Peyer's patch (tissue), 4 donors: ENCODE measurements at regions not wholly inside any gene's neighbourhood (a gene's known extent, or its start where the extent isn't known, plus 50 kb on each side); places are given as distances from the start of the nearest gene placed in this dataset.

Experiments
- DNase-seq, 3 donors: peaks; one replicate each; pipeline ENCODE4 v3.0.0-alpha.2; 2017 to 2019
- H3K27ac ChIP-seq, 4 donors: fragments of 200-600 bp; sonication (generic); one replicate each; pipeline ENCODE4 v1.5.1; 2016 to 2019
- H3K27me3 ChIP-seq, 2 donors: fragments of 200-600 bp; sonication (generic); one replicate each; pipeline ENCODE4 v1.5.1; 2019
- H3K36me3 ChIP-seq, 3 donors: fragments of 200-600 bp; sonication (generic); one replicate each; pipeline ENCODE4 v1.5.1; 2016 to 2019
- H3K4me1 ChIP-seq, 4 donors: fragments of 200-600 bp; sonication (generic); one replicate each; pipeline ENCODE4 v1.5.1; 2016 to 2019
- H3K4me3 ChIP-seq, 4 donors: fragments of 200-600 bp; sonication (generic); 1 replicate in 3 of 4; 2 replicates in 1 of 4; pipeline ENCODE4 v1.5.1; 2016 to 2019; ENCODE audit warnings: mild to moderate bottlenecking in 1 of 4
- H3K9me3 ChIP-seq, 4 donors: fragments of 200-600 bp; sonication (generic); one replicate each; pipeline ENCODE4 v1.5.1; 2016 to 2019; ENCODE audit warnings: mild to moderate bottlenecking in 1 of 4
- CTCF ChIP-seq, 6 experiments: fragments of 450-650 bp in 4 of 6; fragments of 200-600 bp in 2 of 6; sonication (generic) in 1 of 6; IDR thresholded peaks; one replicate each; pipeline ENCODE4 v1.5.1; 2017 to 2019; ENCODE audit warnings: antibody characterized with exemption in 6 of 6, mild to moderate bottlenecking in 3 of 6, moderate library complexity in 1 of 6
- POLR2A ChIP-seq, 2 donors: fragments of 450-650 bp; IDR thresholded peaks; one replicate each; pipeline ENCODE4 v1.5.1; 2017; ENCODE audit warnings: antibody characterized with exemption in 2 of 2, mild to moderate bottlenecking in 2 of 2, moderate library complexity in 2 of 2

GRCh38 chr21:15441060-15441493 is 288.7 kb upstream of the USP25 start:
- no peak overlapping the region for H3K4me3 ChIP-seq
- no peaks in the 10 kb centered on the region for H3K27me3 ChIP-seq
- DNase-seq: no peak
- H3K9me3 ChIP-seq: no peaks in the 10 kb centered on the region
- TF ChIP-seq CTCF (IDR thresholded peaks at IDR 0.05) (no peak), POLR2A (IDR thresholded peaks at IDR 0.05) (no peak)
- no peaks in the 10 kb centered on the region for H3K36me3 ChIP-seq
- H3K27ac ChIP-seq: no peak overlapping the region
- H3K4me1 ChIP-seq: no peaks in the 10 kb centered on the region

- no peak overlapping the region for H3K27ac ChIP-seq
Measured at GRCh38 chr21:15441992-15442391, 287.8 kb upstream of the USP25 start.

GRCh38 chr21:15442743-15443469 is 286.9 kb upstream of the USP25 start:
- H3K27me3 ChIP-seq: no peaks in the 10 kb centered on the region
- no peaks in the 10 kb centered on the region for H3K9me3 ChIP-seq
- TF ChIP-seq CTCF (IDR thresholded peaks at IDR 0.05) (no peak), POLR2A (IDR thresholded peaks at IDR 0.05) (no peak)
- H3K4me3 ChIP-seq: no peak overlapping the region
- H3K36me3 ChIP-seq: no peaks in the 10 kb centered on the region
- no peak overlapping the region for H3K27ac ChIP-seq
- no peaks in the 10 kb centered on the region for H3K4me1 ChIP-seq
- DNase-seq: no peak

More at GRCh38 chr21:15441992-15442391, 287.8 kb upstream of the USP25 start:
- H3K9me3 ChIP-seq: no peaks in the 10 kb centered on the region
- TF ChIP-seq POLR2A (IDR thresholded peaks at IDR 0.05) (no peak), CTCF (IDR thresholded peaks at IDR 0.05) (no peak)
- H3K4me1 ChIP-seq: no peaks in the 10 kb centered on the region
- H3K27me3 ChIP-seq: no peaks in the 10 kb centered on the region
- no peak overlapping the region for H3K4me3 ChIP-seq
- no peak for DNase-seq
- no peaks in the 10 kb centered on the region for H3K36me3 ChIP-seq

- Histone ChIP-seq H3K4me3 (no peak overlapping the region), H3K27ac (no peak overlapping the region), H3K4me1 (no peaks in the 10 kb centered on the region), H3K9me3 (no peaks in the 10 kb centered on the region), H3K27me3 (no peaks in the 10 kb centered on the region), H3K36me3 (no peaks in the 10 kb centered on the region)
- TF ChIP-seq CTCF (IDR thresholded peaks at IDR 0.05) (no peak), POLR2A (IDR thresholded peaks at IDR 0.05) (no peak)
- DNase-seq: no peak
Measured at GRCh38 chr21:15443740-15444117, 286.1 kb upstream of the USP25 start.

GRCh38 chr21:15444118-15444960 is 285.4 kb upstream of the USP25 start:
- Histone ChIP-seq H3K27ac (no peak overlapping the region), H3K36me3 (no peaks in the 10 kb centered on the region), H3K9me3 (no peaks in the 10 kb centered on the region), H3K4me3 (no peak overlapping the region), H3K4me1 (no peaks in the 10 kb centered on the region), H3K27me3 (no peaks in the 10 kb centered on the region)
- no peak for DNase-seq
- TF ChIP-seq CTCF (IDR thresholded peaks at IDR 0.05) (no peak), POLR2A (IDR thresholded peaks at IDR 0.05) (no peak)
